GM18526 (cell line): ENCODE measurements at regions not wholly inside any gene's neighbourhood (a gene's known extent, or its start where the extent isn't known, plus 50 kb on each side); places are given as distances from the start of the nearest gene placed in this dataset.

ENCODE experiments used
- POLR2A ChIP-seq: IDR thresholded peaks from 3 replicates; pipeline ENCODE4 v1.6.1; 2011; ENCODE audit not compliant: insufficient read length; ENCODE audit errors: extremely low read depth

GRCh38 chr16:72464597-72465368 is 292.8 kb upstream of the PMFBP1 start:
- no peak for TF ChIP-seq POLR2A

- no peak for TF ChIP-seq POLR2A
Observed at GRCh38 chr16:72464052-72464451, 292.1 kb upstream of the PMFBP1 start.

- TF ChIP-seq POLR2A: no peak
Observed at GRCh38 chr16:72458035-72458434, 286.1 kb upstream of the PMFBP1 start.

- TF ChIP-seq POLR2A: no peak
Observed at GRCh38 chr16:72457243-72457940, 285.4 kb upstream of the PMFBP1 start.

GRCh38 chr16:72455743-72456659 is 284.0 kb upstream of the PMFBP1 start:
- no peak for TF ChIP-seq POLR2A

- no peak for TF ChIP-seq POLR2A
Observed at GRCh38 chr16:72444696-72445095, 272.7 kb upstream of the PMFBP1 start.

- TF ChIP-seq POLR2A: no peak
Observed at GRCh38 chr16:72443809-72444208, 271.9 kb upstream of the PMFBP1 start.

GRCh38 chr16:72442385-72443158 is 270.6 kb upstream of the PMFBP1 start:
- TF ChIP-seq POLR2A: no peak

GRCh38 chr16:72437891-72438290 is 265.9 kb upstream of the PMFBP1 start:
- no peak for TF ChIP-seq POLR2A

- TF ChIP-seq POLR2A: no peak
Observed at GRCh38 chr16:72434159-72434558, 262.2 kb upstream of the PMFBP1 start.

GRCh38 chr16:72430121-72430520 is 258.2 kb upstream of the PMFBP1 start:
- TF ChIP-seq POLR2A: no peak

GRCh38 chr16:72429671-72430081 is 257.7 kb upstream of the PMFBP1 start:
- no peak for TF ChIP-seq POLR2A

GRCh38 chr16:72428681-72429376 is 256.9 kb upstream of the PMFBP1 start:
- no peak for TF ChIP-seq POLR2A

GRCh38 chr16:72427783-72428331 is 255.9 kb upstream of the PMFBP1 start:
- TF ChIP-seq POLR2A: no peak
